Astrocyte of the hippocampus (primary cell): ENCODE measurements at regions not wholly inside any gene's neighbourhood (a gene's known extent, or its start where the extent isn't known, plus 50 kb on each side); places are given as distances from the start of the nearest gene placed in this dataset.

Experiments used
- DNase-seq: peaks from one replicate; pipeline ENCODE4 v3.0.0; 2011; ENCODE audit warnings: low read depth, low spot score

DNA sequence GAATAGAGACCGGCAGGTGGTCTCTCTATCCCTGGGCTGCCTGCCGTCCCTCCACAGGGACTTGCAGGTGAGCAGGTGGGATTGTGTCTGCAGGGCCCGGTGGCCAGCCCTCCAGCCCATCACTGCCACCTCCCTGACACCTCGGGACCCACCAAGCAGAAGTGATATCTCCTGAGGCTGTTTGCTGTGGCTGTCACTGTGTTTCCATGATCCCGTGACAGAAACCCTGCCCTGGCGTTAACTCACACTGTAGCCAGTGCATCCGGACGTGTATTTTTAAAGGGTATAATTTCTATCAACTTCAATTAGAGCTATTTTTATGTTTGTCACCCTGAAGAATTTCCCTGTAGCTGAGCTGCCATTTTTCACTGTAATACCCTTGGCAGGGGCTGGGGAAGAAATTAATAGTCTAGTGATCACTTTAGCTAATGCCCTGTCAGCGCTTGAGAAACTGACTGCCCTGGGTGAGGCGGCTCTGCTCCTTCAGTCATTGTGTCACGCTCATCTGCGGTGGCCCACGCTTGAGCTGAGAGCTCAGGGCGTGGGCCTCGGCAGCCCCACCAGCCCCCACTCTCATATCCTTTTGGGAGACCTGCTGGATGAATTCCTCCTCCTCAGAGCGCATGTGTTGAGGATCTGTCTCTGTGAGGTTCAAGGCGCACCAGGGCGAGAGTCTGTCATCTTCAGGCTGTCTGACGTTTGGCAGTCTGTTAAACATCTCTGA, 229.9 kb upstream of the CIBAR2 start:
- DNase-seq, result no peak

DNA sequence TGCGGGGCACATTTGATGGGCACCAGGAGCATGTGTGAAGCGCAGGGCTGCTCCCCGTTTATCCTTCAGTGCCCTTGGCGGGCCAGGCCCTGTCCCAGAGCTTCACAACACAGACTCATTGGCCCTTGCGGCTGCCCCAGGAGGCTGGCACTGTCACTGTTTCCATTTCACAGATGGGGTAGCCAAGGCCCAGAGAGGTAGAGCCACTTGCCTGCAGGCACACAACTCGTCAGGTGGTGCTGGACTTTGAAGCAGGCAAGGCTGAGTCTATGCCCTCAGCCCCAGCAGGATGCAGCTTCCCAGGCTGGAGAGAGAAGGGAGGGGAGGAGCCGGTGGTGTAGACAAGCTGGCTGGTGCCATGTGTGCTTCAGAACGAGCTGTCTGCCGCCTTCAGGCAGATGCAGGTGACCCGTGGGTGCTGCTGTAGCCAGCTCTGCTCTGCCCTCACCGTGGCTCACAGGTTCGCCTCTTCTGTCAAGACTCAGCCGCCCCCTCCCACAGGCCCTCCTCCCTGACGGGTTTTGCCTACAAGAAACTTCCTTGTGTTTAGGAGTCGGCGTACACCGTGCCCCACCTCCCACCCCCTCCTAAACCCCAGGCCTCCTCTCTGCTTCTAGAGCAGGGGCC, 232.3 kb upstream of the CIBAR2 start:
- DNase-seq, result no peak

DNA sequence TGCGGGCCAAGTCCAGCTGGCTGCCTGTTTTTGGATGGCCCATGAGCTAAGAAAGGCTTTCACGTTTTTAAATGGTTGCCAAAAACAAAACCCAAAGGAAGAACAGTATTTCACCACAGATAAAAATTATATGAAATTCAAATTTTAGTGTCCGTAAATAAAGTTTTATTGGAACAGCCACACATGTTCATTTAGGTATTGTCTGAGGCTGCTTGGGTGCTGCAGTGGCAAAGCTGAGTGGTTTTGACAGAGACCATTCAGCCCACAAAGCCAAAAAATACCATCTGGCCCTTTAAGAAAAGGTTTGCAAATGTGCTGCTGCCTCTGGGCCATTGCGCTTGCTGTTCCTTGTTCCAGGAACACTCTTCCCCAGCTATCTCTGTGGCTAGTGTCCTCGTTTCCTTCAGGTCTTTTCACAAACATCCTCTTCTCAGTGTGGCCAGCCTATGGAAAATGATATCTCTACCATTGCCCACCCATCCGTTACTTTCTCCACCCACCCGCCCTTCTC, 232.9 kb upstream of the CIBAR2 start:
- no peak for DNase-seq

DNA sequence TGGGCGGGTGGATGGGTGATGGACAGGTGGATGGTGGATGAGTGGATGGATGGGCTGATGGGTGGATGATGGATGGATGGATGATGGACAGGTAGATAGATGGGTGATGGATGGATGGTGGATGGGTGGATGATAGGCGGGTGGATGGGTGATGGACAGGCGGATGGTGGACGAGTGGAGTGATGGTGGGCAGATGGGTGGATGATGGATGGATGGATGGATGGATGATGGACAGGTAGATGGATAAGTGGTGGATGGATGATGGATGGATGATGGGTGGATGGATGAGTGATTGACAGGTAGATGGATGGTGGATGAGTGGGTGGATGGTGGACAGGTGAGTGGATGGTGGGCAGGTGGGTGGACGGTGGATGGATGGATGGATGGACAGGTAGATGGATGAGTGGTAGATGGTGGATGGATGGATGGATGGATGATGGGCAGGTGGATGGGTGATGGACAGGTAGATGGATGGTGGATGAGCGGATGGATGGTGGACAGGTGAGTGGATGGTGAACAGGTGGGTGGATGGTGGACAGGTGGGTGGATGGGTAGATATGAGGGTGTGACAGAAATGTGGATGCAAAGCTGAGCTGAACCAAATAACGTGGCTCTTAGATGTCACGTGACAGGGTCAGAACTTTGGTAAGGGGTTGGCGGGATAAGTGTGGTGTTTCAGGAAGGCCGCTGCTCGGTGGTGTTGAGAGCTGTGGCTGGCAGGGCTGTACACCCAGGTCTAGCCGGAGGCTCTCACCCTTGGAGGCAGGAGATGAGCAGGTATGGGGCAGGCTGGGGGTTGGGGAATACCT, 234.3 kb upstream of the CIBAR2 start:
- no peak for DNase-seq

DNA sequence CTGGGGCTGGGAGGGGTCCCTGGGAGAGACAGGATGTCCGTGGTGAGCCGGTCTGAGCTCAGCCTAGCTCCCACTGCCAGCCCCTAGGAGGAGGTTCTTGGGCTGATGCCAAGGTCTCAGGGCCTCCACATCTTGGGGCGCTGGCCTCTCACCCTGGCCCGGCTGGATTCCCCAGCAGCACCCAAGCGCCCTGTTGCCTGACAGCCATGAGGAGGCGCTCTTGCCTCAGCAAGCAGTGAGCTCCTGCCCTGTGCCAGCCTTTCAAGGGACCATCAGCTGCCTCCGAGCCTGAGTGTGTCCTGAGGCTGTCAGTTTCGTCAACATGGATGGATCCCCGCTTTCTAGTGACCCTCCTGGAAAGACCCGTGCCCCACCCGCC, 234.9 kb upstream of the CIBAR2 start:
- DNase-seq, result no peak

DNA sequence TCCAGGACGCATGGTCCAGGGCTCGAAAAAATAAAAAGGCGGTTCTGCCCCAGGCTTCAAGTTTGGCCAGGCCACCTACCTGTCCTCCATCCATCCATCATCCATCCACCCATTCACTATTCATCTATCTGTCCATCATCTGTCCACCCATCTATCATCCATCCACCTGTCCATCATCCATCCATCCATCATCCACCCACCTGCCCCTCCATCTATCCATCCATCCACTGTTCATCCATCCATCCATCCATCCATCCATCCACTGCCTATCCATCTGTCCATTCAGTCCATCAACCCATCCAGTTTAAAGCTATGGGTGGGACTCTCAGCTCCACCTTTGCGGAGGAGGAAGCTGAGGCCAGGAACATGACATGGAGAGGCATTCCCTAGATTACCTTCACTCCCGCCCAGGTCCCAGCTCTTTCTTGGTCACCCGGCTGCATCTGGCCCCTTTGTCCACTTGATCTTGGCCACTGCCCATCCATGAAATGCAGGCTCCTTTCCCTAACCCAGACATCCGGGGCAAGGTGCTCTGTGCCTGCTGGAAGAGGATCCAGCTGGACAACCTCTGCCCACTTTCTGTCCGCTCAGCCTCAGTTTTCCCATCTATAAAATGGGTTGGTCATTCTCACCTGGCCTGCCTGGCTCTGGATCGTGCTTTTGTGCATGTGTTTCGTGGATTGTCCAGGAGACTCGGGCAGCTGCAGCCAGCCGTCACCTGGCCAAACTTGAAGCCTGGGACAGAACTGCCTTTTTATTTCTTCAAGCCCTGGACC, 236.0 kb upstream of the CIBAR2 start:
- DNase-seq, result no peak

DNA sequence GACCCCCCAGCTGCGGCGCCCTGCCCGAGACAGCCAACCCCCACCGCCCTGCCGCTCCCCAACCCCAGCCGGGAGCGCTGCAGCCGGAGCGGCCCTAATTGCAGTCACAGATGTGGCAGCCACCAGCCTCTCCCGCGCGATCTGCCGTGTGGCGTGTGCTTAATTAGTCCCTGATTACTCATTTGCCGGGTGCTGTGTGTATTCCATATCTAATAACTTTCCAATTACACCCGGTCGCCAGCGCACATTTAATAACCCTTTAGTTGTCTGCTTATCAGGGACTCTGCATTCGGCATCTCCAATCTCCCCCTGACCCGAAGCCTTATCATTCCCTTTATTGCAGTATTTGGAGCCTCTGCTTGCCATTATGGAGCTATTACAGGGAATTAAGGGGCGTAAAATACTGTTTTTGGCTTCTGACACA, 236.7 kb upstream of the CIBAR2 start:
- no peak for DNase-seq

DNA sequence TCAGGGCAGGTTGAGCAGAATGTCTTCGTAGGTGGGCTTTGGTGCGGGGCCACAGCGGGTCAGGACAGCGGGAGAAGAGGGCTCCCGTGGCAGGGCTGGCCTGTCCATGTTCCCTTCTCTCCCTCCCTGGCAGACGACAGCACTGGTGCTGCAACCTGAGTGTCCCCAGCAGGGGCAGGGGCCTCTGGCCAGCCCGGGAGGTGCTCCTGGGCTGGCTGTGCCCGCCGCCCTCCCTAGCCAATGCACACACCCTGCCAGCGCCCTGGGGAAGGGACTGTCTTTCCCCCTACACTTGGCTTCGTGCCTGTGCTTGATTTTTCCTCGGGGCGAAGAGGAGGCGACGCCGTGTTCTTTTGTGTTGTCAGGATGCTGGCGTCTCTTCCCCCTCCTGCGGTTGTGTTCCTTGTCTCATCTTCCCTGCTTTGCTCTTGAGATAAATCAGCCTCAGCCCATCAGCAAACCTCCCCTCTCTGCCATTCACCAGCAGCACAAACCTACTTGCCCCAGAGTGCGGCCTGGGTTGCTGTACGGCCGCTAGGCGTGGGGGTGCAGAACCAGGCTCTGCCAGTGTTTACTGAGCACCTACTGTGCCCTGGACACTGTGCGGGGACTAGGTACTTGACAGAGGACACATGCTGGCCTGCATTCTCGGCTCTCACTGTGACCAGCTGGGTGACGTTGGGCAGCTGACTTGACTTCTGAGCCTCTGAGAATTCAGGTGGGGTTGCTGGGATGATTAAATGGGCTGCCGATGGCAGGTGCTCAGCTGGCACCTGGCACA, 237.3 kb upstream of the CIBAR2 start:
- no peak for DNase-seq

DNA sequence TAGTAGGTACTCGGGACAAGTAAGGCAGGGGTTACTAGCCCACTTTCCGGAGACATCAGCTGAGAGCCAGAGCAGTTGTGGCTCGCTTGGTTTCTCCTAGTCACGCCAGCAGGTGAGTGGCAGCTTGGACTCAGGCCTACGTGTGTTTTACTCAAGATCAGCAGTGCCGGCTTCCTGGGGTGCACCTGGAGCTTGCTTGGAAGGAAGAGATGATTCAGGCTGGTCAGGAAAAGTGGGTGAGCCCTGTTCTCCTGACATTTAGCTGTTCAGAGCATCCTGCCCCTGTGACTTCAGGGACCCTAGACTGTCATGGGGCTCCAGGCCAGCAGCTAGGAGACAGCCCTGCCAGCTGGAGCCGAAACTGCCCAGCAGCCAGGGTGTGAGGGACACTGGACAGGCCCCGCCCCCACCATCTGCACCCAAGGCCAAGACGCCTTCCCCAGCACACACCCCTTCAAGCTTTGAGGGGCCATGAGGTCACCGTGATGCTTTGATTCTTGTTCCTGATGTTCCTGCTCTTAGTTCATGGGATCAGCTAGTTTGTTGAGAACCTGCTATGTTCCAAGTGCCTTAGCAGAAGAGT, 238.0 kb upstream of the CIBAR2 start:
- no peak for DNase-seq

DNA sequence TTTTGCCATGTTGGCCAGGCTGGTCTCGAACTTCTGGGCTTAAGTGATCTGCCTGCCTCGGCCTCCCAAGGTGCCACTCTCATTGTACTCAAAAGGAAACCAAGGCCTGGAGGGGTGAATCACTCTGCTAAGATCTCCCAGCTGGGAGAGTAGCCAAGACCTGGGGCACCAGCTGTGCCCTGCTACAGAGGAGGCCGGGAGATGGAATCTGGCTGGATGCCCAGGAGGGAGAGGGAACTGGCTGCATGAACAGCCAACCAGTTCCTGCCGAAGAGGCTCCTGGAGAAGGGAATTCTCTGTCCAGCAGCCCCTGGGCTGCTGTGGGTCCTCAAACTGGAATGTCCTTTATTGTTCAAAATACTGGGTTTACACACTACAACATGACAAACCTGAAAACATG, 238.7 kb upstream of the CIBAR2 start:
- peak; percentile 98 for DNase-seq

DNA sequence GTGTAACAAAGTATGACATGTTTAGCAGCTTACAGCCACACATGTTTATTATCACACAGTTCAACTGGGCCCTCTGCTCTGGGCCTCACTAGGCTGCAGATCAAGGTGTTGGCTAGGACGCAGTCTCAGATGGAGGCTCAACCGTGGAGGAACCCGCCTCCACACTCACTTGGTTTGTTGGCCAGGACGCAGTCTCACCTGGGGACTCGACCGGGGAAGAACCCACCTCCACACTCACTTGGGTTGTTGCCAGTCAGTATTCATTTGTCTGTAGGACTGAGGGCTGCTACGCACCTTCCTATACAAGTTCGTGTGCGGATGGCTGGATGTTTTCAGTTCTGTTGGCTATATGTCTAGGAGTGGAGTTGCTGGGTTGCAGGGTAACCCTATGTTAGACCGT, 240.7 kb upstream of the CIBAR2 start:
- no peak for DNase-seq

DNA sequence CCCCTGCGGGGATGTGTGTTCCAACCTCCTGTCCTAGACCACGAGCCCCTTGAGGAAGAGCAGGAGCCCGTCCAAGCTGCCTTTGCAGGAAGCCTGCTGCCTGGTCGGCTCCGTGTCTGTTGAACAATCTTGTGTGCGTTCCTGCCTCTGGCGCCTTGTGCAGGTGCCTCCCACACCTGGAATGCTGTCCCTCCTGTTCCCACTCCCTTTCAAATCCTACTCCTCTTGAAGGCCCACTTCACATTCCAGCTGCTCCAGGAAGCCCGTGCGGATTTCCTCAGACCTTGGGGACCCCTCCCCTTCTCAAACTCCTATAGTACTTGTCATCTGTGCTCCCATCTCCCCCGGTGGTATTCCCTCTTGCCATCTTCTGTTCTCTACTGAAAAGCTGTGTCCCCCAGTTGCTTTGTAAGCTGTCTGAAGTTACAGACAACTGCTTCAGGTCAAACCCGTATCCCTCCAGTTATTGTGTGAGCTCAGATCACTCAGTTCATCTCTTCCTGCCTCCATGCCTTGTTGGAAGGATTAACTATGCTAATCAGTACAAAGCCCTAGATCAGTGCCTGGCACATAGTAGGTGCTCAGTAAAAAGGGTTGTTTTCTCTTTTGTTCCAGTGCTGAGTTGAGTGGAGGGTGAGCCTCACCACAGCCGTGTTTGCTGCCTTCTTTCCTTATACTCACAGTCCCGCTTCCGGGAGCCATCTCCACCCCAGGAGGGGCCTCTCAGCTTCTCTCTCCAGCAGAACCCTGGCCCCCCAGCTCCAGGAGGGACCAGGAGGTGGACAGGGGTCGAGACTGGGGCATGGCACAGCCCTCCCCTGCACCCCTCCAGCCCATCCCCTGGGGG, 241.8 kb upstream of the CIBAR2 start:
- no peak for DNase-seq

DNA sequence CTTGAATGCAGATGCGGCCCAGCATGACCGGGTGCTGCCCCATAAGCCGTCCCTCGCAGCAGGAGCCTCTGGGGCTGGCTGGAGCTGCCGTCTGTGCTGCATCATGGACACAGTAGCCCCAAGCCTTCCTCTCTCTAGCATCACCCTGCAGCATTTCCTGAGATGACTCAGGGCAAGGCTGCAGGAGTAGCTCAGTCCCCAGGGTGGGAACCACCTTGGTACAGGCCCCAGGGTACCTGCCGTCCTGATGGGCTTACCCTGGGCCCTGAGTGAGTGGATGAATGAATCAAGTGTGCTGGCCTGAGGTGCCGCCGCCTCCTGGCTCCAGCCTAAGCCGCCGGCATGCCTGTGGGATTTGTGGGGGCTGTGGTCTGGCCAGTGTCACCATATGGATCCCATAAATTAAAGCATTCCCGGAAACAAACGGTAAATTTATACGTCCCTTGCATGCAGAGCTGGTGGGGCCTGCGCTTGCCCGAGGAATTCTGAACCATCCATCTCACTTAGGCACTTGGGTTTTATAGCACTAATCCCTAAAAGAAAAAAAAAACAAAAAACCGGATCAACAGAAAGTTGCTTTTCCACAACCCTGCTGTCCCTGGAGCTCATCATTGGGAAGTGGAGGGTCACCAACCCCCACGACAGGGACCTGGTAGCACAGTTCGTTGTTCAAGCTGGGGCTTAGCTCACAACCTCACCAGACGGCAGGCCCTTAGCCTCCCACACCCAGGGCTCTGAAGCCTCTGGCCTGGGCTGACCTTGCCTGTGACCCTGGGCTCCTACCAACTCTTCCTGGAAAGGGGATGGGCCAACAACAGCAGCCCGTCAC, 242.6 kb upstream of the CIBAR2 start:
- peak; percentile 72 for DNase-seq

DNA sequence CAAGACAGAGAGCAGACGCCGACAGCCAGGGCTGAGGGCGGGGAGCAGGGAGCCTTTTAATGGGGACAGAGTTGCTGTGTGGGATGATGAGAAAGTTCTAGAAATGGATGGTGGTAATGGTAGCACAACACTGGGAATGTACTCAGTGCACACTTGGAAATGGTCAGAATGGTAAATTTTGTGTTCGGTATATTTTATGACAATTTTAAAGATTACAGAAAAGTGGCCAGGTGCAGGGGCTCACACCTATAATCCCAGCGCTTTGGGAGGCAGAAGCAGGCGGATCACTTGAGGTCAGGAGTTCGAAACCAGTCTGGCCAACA, 243.2 kb upstream of the CIBAR2 start:
- no peak for DNase-seq

DNA sequence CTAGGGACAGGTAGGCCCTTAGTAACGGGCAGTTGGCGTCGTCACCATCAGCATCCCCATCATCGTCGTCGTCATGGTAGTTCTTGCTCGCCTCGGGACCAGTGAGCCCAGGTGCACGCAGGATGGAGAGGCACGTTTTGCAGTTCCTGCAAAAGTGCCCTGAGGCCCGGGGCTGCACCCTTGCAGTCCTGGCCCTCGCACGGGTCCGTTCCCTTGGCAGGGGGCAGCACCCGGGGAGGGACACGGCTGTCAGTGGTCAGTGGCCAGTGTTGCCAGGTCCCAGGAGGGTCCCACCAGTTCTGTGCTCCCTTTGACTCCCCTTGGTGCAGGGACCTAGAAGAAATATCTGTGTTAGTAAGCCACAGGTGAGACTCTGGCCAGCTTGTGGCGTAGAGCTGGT, 243.9 kb upstream of the CIBAR2 start:
- no peak for DNase-seq

DNA sequence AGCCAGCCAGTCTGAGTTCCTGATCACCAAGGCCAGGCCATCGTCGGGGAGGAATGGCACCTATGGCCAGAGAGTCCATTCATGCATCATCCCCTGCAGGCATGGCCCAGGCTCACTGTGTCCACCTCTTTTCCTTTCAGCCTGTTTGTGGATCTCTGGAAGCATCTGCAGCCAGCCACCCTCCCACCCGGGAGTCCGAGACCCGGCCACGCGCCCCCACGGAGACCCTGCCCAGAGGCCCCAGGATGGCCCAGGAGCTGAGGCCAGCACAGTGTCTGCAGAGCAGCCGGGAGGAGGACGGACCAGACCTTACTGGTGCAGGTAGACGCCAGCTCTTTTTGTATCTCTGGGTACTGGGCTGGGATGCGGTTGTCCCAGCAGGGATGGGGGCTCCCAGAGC, 245.1 kb upstream of the CIBAR2 start:
- DNase-seq, result no peak

DNA sequence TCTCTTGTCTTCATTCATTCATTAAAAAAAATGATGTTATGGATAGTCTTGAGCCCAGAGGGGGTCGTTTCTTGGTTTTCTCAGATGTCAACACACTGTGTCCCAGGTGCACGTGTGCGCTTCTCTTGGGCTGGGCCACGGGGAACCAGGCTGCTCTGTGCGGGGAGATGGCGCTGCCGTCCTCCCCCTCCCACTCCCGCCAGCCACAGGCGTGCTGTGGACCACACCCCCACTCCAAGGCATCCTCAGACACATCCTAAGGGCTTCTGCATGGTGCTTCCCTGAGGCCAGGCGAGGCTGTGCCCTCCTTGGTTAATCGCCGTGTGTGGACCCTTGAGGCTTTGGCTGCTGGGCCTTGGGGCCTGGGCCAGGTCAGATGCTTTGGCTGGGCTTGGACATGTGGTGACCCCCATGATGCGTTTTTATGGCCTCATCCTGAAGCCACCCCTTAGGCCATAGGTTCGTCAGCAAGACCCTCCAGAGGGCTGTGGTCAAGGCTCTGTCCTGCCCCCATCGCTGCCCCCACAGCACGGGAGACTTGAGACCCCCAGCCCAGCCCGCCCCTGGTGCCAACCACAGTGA, 245.7 kb upstream of the CIBAR2 start:
- no peak for DNase-seq

DNA sequence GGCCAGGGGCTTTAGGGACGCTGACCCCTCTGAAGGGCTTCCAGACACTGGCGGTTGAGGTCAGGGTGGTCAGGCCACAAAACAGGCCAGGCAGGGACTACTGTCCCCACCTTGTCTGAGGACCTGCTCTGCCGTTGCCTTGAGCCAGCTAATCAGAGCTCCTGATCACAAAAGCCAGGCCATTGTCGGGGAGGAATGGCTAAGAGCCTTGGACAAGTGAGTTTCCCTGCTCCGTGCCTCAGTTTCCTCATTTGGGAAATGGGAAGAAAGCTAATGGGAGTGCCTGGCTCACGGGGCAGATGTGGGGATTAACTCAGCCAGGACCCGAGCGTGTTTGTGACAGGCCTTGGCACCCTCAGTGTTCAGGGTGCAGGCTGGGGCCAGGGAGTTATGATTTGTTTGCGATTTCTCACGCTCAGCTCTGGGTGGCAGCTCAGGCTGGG, 246.5 kb upstream of the CIBAR2 start:
- DNase-seq, result no peak
